Gastrocnemius medialis (tissue), 4 donors: ENCODE measurements at regions not wholly inside any gene's neighbourhood (a gene's known extent, or its start where the extent isn't known, plus 50 kb on each side); places are given as distances from the start of the nearest gene placed in this dataset.
"Not testable (repeated sequence)": the region's sequence is repeated elsewhere in the genome, so short reads cannot be mapped to it uniquely, and the experiment has no call there.

Experiments used
- ATAC-seq, 2 donors: fragments of 150-250 bp; one replicate each; pipeline ENCODE4 v1.9.1; 2016
- DNase-seq, 2 donors: peaks; one replicate each; pipeline ENCODE4 v3.0.0-alpha.2; 2019
- H3K27ac ChIP-seq, 4 donors: fragments of 200-600 bp; sonication (generic); 1 replicate in 1 of 4; 2 replicates in 3 of 4; pipeline ENCODE4 v1.5.1; 2016 to 2018; ENCODE audit warnings: mild to moderate bottlenecking in 2 of 4, moderate library complexity in 1 of 4
- H3K27me3 ChIP-seq, 3 donors: fragments of 200-600 bp; sonication (generic) in 2 of 3; 1 replicate in 1 of 3; 2 replicates in 2 of 3; pipeline versions ENCODE4 v1.5.1 to v1.6.0; 2016 to 2019; ENCODE audit warnings: mild to moderate bottlenecking in 1 of 3, moderate library complexity in 1 of 3
- H3K36me3 ChIP-seq, 2 donors: fragments of 200-600 bp; sonication (generic) in 1 of 2; one replicate each; pipeline ENCODE4 v1.5.1; 2017 to 2018
- H3K4me1 ChIP-seq, 2 donors: fragments of 200-600 bp; sonication (generic) in 1 of 2; one replicate each; pipeline ENCODE4 v1.5.1; 2016 to 2017; ENCODE audit warnings: mild to moderate bottlenecking in 2 of 2
- H3K4me3 ChIP-seq, 4 donors: fragments of 200-600 bp; sonication (generic) in 3 of 4; 1 replicate in 1 of 4; 2 replicates in 3 of 4; pipeline ENCODE4 v1.5.1; 2016 to 2019; ENCODE audit warnings: mild to moderate bottlenecking in 2 of 4
- H3K9me3 ChIP-seq, 3 donors: fragments of 200-600 bp; sonication (generic) in 2 of 3; 1 replicate in 1 of 3; 2 replicates in 2 of 3; pipeline ENCODE4 v1.5.1; 2016 to 2019
- CTCF ChIP-seq, 5 experiments: fragments of 450-650 bp in 3 of 5; fragments of 200-600 bp in 2 of 5; sonication (generic) in 2 of 5; IDR thresholded peaks in 4 of 5; conservative IDR thresholded peaks in 1 of 5; 1 replicate in 4 of 5; 2 replicates in 1 of 5; pipeline ENCODE4 v1.5.1; 2016 to 2019; ENCODE audit warnings: antibody characterized with exemption in 5 of 5, mild to moderate bottlenecking in 3 of 5, moderate library complexity in 3 of 5
- POLR2A ChIP-seq, 2 donors: fragments of 450-650 bp; IDR thresholded peaks; one replicate each; pipeline ENCODE4 v1.6.1; 2017; ENCODE audit warnings: antibody characterized with exemption in 2 of 2, mild to moderate bottlenecking in 2 of 2, moderate library complexity in 2 of 2
- in situ Hi-C, 4 donors: fragments of 200-750 bp; cut with MboI; loops; one replicate each; pipeline versions ENCODE4 v1.15.0 to v1.8.0; 2017; ENCODE audit warnings: low sequenced_read_pairs in 4 of 4
- intact Hi-C: fragments of 100-400 bp; cut with DNase I; formaldehyde crosslinking; loops from one replicate; pipeline ENCODE4 v1.15.1; 2023; ENCODE audit warnings: low total_unique reads

GRCh38 chr3:157905885-157906284 is 200.3 kb downstream of the SHOX2 start:
- Histone ChIP-seq H3K4me1 (no peaks in the 10 kb centered on the region), H3K36me3 (no peaks in the 10 kb centered on the region), H3K9me3 (no peaks in the 10 kb centered on the region), H3K27me3 (no peaks in the 10 kb centered on the region), H3K4me3 (no peak overlapping the region), H3K27ac (no peak overlapping the region)
- intact Hi-C loops (loop anchor here (5.0 kb wide), 1 partner anchor 289 kb away; no protein-coding TSS in a partner anchor), in situ Hi-C loops (no loop called here)
- ATAC-seq (no peak), DNase-seq (no peak)
- TF ChIP-seq CTCF (IDR thresholded peaks at IDR 0.05 in 4 of 5, conservative IDR thresholded peaks at IDR 0.05 in 1 of 5), result no peak
- no peak for TF ChIP-seq POLR2A (IDR thresholded peaks at IDR 0.05)

- intact Hi-C loops, ATAC-seq, H3K4me3 ChIP-seq, H3K36me3 ChIP-seq, H3K9me3 ChIP-seq, in situ Hi-C loops, DNase-seq, H3K27ac ChIP-seq, H3K4me1 ChIP-seq, H3K27me3 ChIP-seq: not testable (repeated sequence)
Measured at GRCh38 chr3:157902680-157903079, 203.5 kb downstream of the SHOX2 start.

- no peaks in the 10 kb centered on the region for H3K36me3 ChIP-seq
- H3K4me3 ChIP-seq, result no peak overlapping the region
- no peaks in the 10 kb centered on the region for H3K27me3 ChIP-seq
- intact Hi-C loops, result no loop called here
- in situ Hi-C loops, result no loop called here
- no peak for TF ChIP-seq CTCF (IDR thresholded peaks at IDR 0.05 in 4 of 5, conservative IDR thresholded peaks at IDR 0.05 in 1 of 5)
- TF ChIP-seq POLR2A (IDR thresholded peaks at IDR 0.05), result no peak
- DNase-seq (no peak), ATAC-seq (no peak)
- H3K27ac ChIP-seq, result no peak overlapping the region
- H3K9me3 ChIP-seq, result no peaks in the 10 kb centered on the region
- no peaks in the 10 kb centered on the region for H3K4me1 ChIP-seq
Measured at GRCh38 chr3:157888040-157888439, 218.2 kb downstream of the SHOX2 start.

- TF ChIP-seq CTCF (IDR thresholded peaks at IDR 0.05 in 4 of 5, conservative IDR thresholded peaks at IDR 0.05 in 1 of 5) (no peak), POLR2A (IDR thresholded peaks at IDR 0.05) (no peak)
- H3K36me3 ChIP-seq, result no peaks in the 10 kb centered on the region
- H3K27me3 ChIP-seq, result no peaks in the 10 kb centered on the region
- intact Hi-C loops (no loop called here), in situ Hi-C loops (no loop called here)
- H3K9me3 ChIP-seq, result no peaks in the 10 kb centered on the region
- no peak overlapping the region for H3K4me3 ChIP-seq
- ATAC-seq, result no peak
- no peak for DNase-seq
- no peak overlapping the region for H3K27ac ChIP-seq
- peaks cover 0 to 8% of the 10 kb centered on the region in 2 donors for H3K4me1 ChIP-seq
Measured at GRCh38 chr3:157876556-157876955, 229.7 kb downstream of the SHOX2 start.

- H3K36me3 ChIP-seq, result no peaks in the 10 kb centered on the region
- TF ChIP-seq CTCF (IDR thresholded peaks at IDR 0.05 in 4 of 5, conservative IDR thresholded peaks at IDR 0.05 in 1 of 5) (no peak), POLR2A (IDR thresholded peaks at IDR 0.05) (no peak)
- DNase-seq, result peak in 1 of 2 donors; percentile 46
- ATAC-seq, result peak in 1 of 2 donors; percentile 46
- H3K27ac ChIP-seq, result peak overlapping the region in 1 of 4 donors; percentile 47
- peak overlapping the region in 1 of 4 donors; percentile 19 for H3K4me3 ChIP-seq
- H3K9me3 ChIP-seq, result no peaks in the 10 kb centered on the region
- in situ Hi-C loops (loop anchor here in 1 of 4 donors (25.0 kb wide), 1 partner anchor 711 kb away; the partner anchor contains the start of gene CCNL1), intact Hi-C loops (no loop called here)
- no peaks in the 10 kb centered on the region for H3K27me3 ChIP-seq
- peaks cover 0 to 8% of the 10 kb centered on the region in 2 donors for H3K4me1 ChIP-seq
Measured at GRCh38 chr3:157872902-157873301, 233.3 kb downstream of the SHOX2 start.
